ENCODE measurements at regions not wholly inside any gene's neighbourhood (a gene's known extent, or its start where the extent isn't known, plus 50 kb on each side); places are given as distances from the start of the nearest gene placed in this dataset.

- H3K4me1 ChIP-seq: no peaks in the 10 kb centered on the region
- intact Hi-C loops (cut with DNase I): no loop called here
- H3K36me3 ChIP-seq (replicated peaks in 1 of 2; ENCODE audit: insufficient read depth in 1 of 2, low read depth in 2 of 2): no peaks in the 10 kb centered on the region
- TF ChIP-seq POLR2A (IDR thresholded peaks at IDR 0.05) (no peak), CTCF (IDR thresholded peaks at IDR 0.05) (no peak)
- ATAC-seq (no peak), DNase-seq (no peak)
- no peaks in the 10 kb centered on the region for H3K9me3 ChIP-seq
- no peak overlapping the region for H3K4me3 ChIP-seq
- WGBS, 2 donors: 60 to 80% methylated on average over 2 of the region's 2 CpGs
- H3K27me3 ChIP-seq: no peaks in the 10 kb centered on the region
- no peak overlapping the region for H3K27ac ChIP-seq
These were observed 617.2 kb downstream of the CDH18 start for GRCh38 chr5:19370655-19371386.

GRCh38 chr5:19388391-19388790 is 599.6 kb downstream of the CDH18 start:
- no peaks in the 10 kb centered on the region for H3K36me3 ChIP-seq (replicated peaks in 1 of 2; ENCODE audit: insufficient read depth in 1 of 2, low read depth in 2 of 2)
- no peaks in the 10 kb centered on the region for H3K9me3 ChIP-seq
- no peaks in the 10 kb centered on the region for H3K27me3 ChIP-seq
- no peak overlapping the region for H3K4me3 ChIP-seq
- DNase-seq: no peak
- 78 to 83% methylated on average over 7 of the region's 7 CpGs for WGBS, 2 donors
- no peaks in the 10 kb centered on the region for H3K4me1 ChIP-seq
- TF ChIP-seq CTCF (IDR thresholded peaks at IDR 0.05) (no peak), POLR2A (IDR thresholded peaks at IDR 0.05) (no peak)
- H3K27ac ChIP-seq: no peak overlapping the region
- no peak for ATAC-seq
- intact Hi-C loops (cut with DNase I): no loop called here

- no peak overlapping the region for H3K4me3 ChIP-seq
- no peaks in the 10 kb centered on the region for H3K9me3 ChIP-seq
- WGBS, 2 donors: 0 to 44% methylated on average over 1 of the region's 1 CpG
- intact Hi-C loops (cut with DNase I): no loop called here
- no peaks in the 10 kb centered on the region for H3K27me3 ChIP-seq
- H3K36me3 ChIP-seq (replicated peaks in 1 of 2; ENCODE audit: insufficient read depth in 1 of 2, low read depth in 2 of 2): no peaks in the 10 kb centered on the region
- DNase-seq: no peak
- TF ChIP-seq POLR2A (IDR thresholded peaks at IDR 0.05): no peak
- no peak for TF ChIP-seq CTCF (IDR thresholded peaks at IDR 0.05)
- no peak overlapping the region for H3K27ac ChIP-seq
- ATAC-seq: no peak
- no peaks in the 10 kb centered on the region for H3K4me1 ChIP-seq
These were observed 587.0 kb downstream of the CDH18 start for GRCh38 chr5:19401032-19401431.

GRCh38 chr5:19406576-19407365 is 581.2 kb downstream of the CDH18 start:
- intact Hi-C loops (cut with DNase I): no loop called here
- Histone ChIP-seq H3K27ac (no peak overlapping the region), H3K9me3 (no peaks in the 10 kb centered on the region), H3K36me3 (replicated peaks in 1 of 2; ENCODE audit: insufficient read depth in 1 of 2, low read depth in 2 of 2) (no peaks in the 10 kb centered on the region), H3K4me1 (peaks cover 5% of the 10 kb centered on the region), H3K4me3 (no peak overlapping the region), H3K27me3 (no peaks in the 10 kb centered on the region)
- DNase-seq (no peak), ATAC-seq (no peak)
- TF ChIP-seq CTCF (IDR thresholded peaks at IDR 0.05) (no peak), POLR2A (IDR thresholded peaks at IDR 0.05) (no peak)
- 11 to 13% methylated on average over 3 of the region's 3 CpGs for WGBS, 2 donors

Data from body of pancreas (tissue), 4 donors.